Keratinocyte (primary cell): ENCODE measurements at regions not wholly inside any gene's neighbourhood (a gene's known extent, or its start where the extent isn't known, plus 50 kb on each side); places are given as distances from the start of the nearest gene placed in this dataset.

Experiments
- CTCF ChIP-seq, 3 experiments: IDR thresholded peaks in 1 of 3; conservative IDR thresholded peaks in 1 of 3; optimal IDR thresholded peaks in 1 of 3; 2 replicates in 2 of 3; 3 replicates in 1 of 3; pipeline versions ENCODE3 to v1.5.1; 2011; ENCODE audit warnings: low read length in 3 of 3, mild to moderate bottlenecking in 3 of 3, moderate library complexity in 2 of 3, control low read depth in 1 of 3, inconsistent platforms in 1 of 3; ENCODE audit not compliant: insufficient read depth in 2 of 3; ENCODE audit errors: extremely low read depth in 1 of 3
- EZH2 ChIP-seq: IDR thresholded peaks from one replicate; pipeline ENCODE4 v1.6.1; 2012; ENCODE audit warnings: inconsistent platforms, mild to moderate bottlenecking, low read length, moderate library complexity

GRCh38 chr1:228906223-228906860 is 171.1 kb downstream of the RHOU start:
- TF ChIP-seq CTCF (optimal IDR thresholded peaks at IDR 0.05 in 1 of 3, IDR thresholded peaks at IDR 0.05 in 1 of 3, conservative IDR thresholded peaks at IDR 0.05 in 1 of 3; ENCODE audit: extremely low read depth in 1 of 3, insufficient read depth in 2 of 3, low read length in 3 of 3), result no peak
- TF ChIP-seq EZH2, result no peak
